H1 (cell line): ENCODE measurements at regions not wholly inside any gene's neighbourhood (a gene's known extent, or its start where the extent isn't known, plus 50 kb on each side); places are given as distances from the start of the nearest gene placed in this dataset.

Experiments used
- CTCF ChIA-PET: fragments of 300-600 bp; sonication (Branson Sonifier 250); formaldehyde crosslinking; loops from one replicate; lab custom pipeline; 2021; ENCODE audit not compliant: partially characterized antibody; lab: Charles Lee
- POLR2A ChIA-PET: fragments of 300-600 bp; sonication (Branson Sonifier 250); formaldehyde crosslinking; loops from one replicate; lab custom pipeline; 2021; ENCODE audit warnings: inconsistent platforms; ENCODE audit not compliant: partially characterized antibody; lab: Charles Lee
- DNase-seq, 2 experiments: peaks; one replicate each; pipeline versions ENCODE4 v3.0.0 to v3.0.0-alpha.2; 2010 to 2022; ENCODE audit warnings: low spot score in 2 of 2, low read depth in 1 of 2, mixed read lengths in 1 of 2
- FAIRE-seq: peaks from 2 replicates; lab custom pipeline; 2011; peaks lifted over from hg19 to GRCh38; lab: Jason Lieb, UNC
- H2AFZ ChIP-seq: 2 replicates; pipeline ENCODE4 v1.8.1; 2012; ENCODE audit warnings: low read length, inconsistent platforms
- H2AK5ac ChIP-seq: 2 replicates; pipeline ENCODE4 v1.6.1; 2013; ENCODE audit warnings: low read depth, low read length
- H2BK120ac ChIP-seq: replicated peaks from 2 replicates; pipeline ENCODE3; 2013; ENCODE audit warnings: low read depth, low read length, inconsistent platforms
- H2BK12ac ChIP-seq: 2 replicates; pipeline ENCODE4 v1.6.1; 2013; ENCODE audit warnings: low read depth, low read length
- H2BK15ac ChIP-seq: 2 replicates; pipeline ENCODE4 v1.6.1; 2013; ENCODE audit warnings: low read length
- H2BK20ac ChIP-seq: 2 replicates; pipeline ENCODE4 v1.6.1; 2013; ENCODE audit warnings: low read length
- H2BK5ac ChIP-seq: 2 replicates; pipeline ENCODE4 v1.6.1; 2013; ENCODE audit warnings: low read depth, low read length
- H3K14ac ChIP-seq: 2 replicates; pipeline ENCODE4 v1.6.1; 2013; ENCODE audit warnings: inconsistent platforms; ENCODE audit not compliant: insufficient read length
- H3K18ac ChIP-seq: 2 replicates; pipeline ENCODE4 v1.6.1; 2013; ENCODE audit warnings: low read length; ENCODE audit errors: extremely low read depth
- H3K23ac ChIP-seq: 2 replicates; pipeline ENCODE4 v1.6.1; 2013; ENCODE audit warnings: inconsistent platforms; ENCODE audit not compliant: insufficient read length
- H3K23me2 ChIP-seq: 2 replicates; pipeline ENCODE4 v1.6.1; 2013; ENCODE audit warnings: low read depth, low read length
- H3K27ac ChIP-seq: 2 replicates; pipeline ENCODE4 v1.6.1; 2011; ENCODE audit warnings: low read depth, low read length, inconsistent platforms
- H3K27me3 ChIP-seq, 4 experiments: replicated peaks in 1 of 4; 1 replicate in 1 of 4; 2 replicates in 3 of 4; pipeline versions ENCODE4 v1.6.1 to v1.8.1; 2011 to 2013; ENCODE audit warnings: low read length in 3 of 4, mild to moderate bottlenecking in 3 of 4, inconsistent platforms in 2 of 4, mixed read lengths in 2 of 4, moderate library complexity in 1 of 4; ENCODE audit not compliant: control insufficient read depth in 3 of 4, insufficient read depth in 3 of 4; ENCODE audit errors: extremely low read depth in 1 of 4
- H3K36me3 ChIP-seq, 4 experiments: 2 replicates each; pipeline versions ENCODE4 v1.6.1 to v1.8.1; 2011 to 2013; ENCODE audit warnings: mild to moderate bottlenecking in 4 of 4, low read length in 3 of 4, moderate library complexity in 2 of 4, control low read depth in 1 of 4, inconsistent platforms in 1 of 4; ENCODE audit not compliant: insufficient read depth in 4 of 4, control insufficient read depth in 2 of 4
- H3K4ac ChIP-seq: replicated peaks from 2 replicates; pipeline ENCODE3; 2013; ENCODE audit warnings: low read length, low read depth, mixed read lengths, inconsistent platforms; ENCODE audit not compliant: insufficient read length
- H3K4me1 ChIP-seq, 4 experiments: replicated peaks in 1 of 4; 1 replicate in 1 of 4; 2 replicates in 3 of 4; pipeline versions ENCODE4 v1.6.1 to v1.8.1; 2011 to 2013; ENCODE audit warnings: low read length in 3 of 4, inconsistent platforms in 2 of 4, mixed read lengths in 1 of 4; ENCODE audit not compliant: insufficient read depth in 4 of 4, control insufficient read depth in 3 of 4
- H3K4me2 ChIP-seq, 2 experiments: 2 replicates each; pipeline versions ENCODE4 v1.6.1 to v1.8.1; 2011 to 2013; ENCODE audit warnings: low read depth in 2 of 2, low read length in 2 of 2, control low read depth in 1 of 2, inconsistent platforms in 1 of 2, mild to moderate bottlenecking in 1 of 2; ENCODE audit not compliant: insufficient read depth in 1 of 2
- H3K4me3 ChIP-seq, 4 experiments: fragments of 200-600, 300-600 bp in 1 of 4; sonication (generic), shearing (Covaris generic), sonication (Bioruptor Twin) in 1 of 4; 2 replicates each; pipeline versions ENCODE4 v1.5.1 to v1.8.1; 2011 to 2016; ENCODE audit warnings: low read length in 4 of 4, low read depth in 3 of 4, control low read depth in 2 of 4, inconsistent platforms in 2 of 4, mild to moderate bottlenecking in 2 of 4, mixed read lengths in 1 of 4, moderate library complexity in 1 of 4; ENCODE audit not compliant: insufficient read depth in 2 of 4; ENCODE audit errors: extremely low read depth in 1 of 4
- H3K56ac ChIP-seq: replicated peaks from 2 replicates; pipeline ENCODE3; 2013; ENCODE audit warnings: low read depth, mild to moderate bottlenecking, mixed read lengths, low read length, inconsistent platforms; ENCODE audit not compliant: insufficient read length
- H3K79me1 ChIP-seq: 2 replicates; pipeline ENCODE4 v1.6.1; 2013; ENCODE audit warnings: low read depth, low read length, control low read depth
- H3K79me2 ChIP-seq, 2 experiments: 2 replicates each; pipeline versions ENCODE4 v1.6.1 to v1.8.1; 2012 to 2013; ENCODE audit warnings: low read length in 2 of 2, mild to moderate bottlenecking in 2 of 2, inconsistent platforms in 1 of 2; ENCODE audit not compliant: insufficient read depth in 2 of 2, control insufficient read depth in 1 of 2
- H3K9ac ChIP-seq, 4 experiments: replicated peaks in 1 of 4; 1 replicate in 1 of 4; 2 replicates in 3 of 4; pipeline versions ENCODE4 v1.6.1 to v1.8.1; 2011 to 2013; ENCODE audit warnings: low read depth in 3 of 4, low read length in 3 of 4, control low read depth in 2 of 4, mild to moderate bottlenecking in 2 of 4, moderate library complexity in 2 of 4, inconsistent platforms in 1 of 4; ENCODE audit errors: extremely low read depth in 1 of 4
- H3K9me3 ChIP-seq, 2 experiments: 2 replicates each; pipeline versions ENCODE4 v1.6.1 to v1.8.1; 2012 to 2013; ENCODE audit warnings: mild to moderate bottlenecking in 2 of 2, moderate library complexity in 2 of 2, control low read depth in 1 of 2, inconsistent platforms in 1 of 2, low read depth in 1 of 2, low read length in 1 of 2, mixed read lengths in 1 of 2; ENCODE audit not compliant: insufficient read depth in 2 of 2
- H4K20me1 ChIP-seq, 2 experiments: replicated peaks in 1 of 2; 2 replicates each; pipeline versions ENCODE3 to v1.8.1; 2011 to 2013; ENCODE audit warnings: inconsistent platforms in 2 of 2, low read length in 2 of 2, mild to moderate bottlenecking in 1 of 2; ENCODE audit not compliant: insufficient read depth in 2 of 2, control insufficient read depth in 1 of 2
- H4K5ac ChIP-seq: 2 replicates; pipeline ENCODE4 v1.6.1; 2013; ENCODE audit warnings: low read length, low read depth, mixed read lengths, inconsistent platforms; ENCODE audit not compliant: insufficient read length
- H4K8ac ChIP-seq: 2 replicates; pipeline ENCODE4 v1.8.0; 2013; ENCODE audit warnings: mild to moderate bottlenecking, moderate library complexity, low read length, inconsistent platforms; ENCODE audit not compliant: insufficient read depth; ENCODE audit errors: extremely low read depth
- H4K91ac ChIP-seq: replicated peaks from 2 replicates; pipeline ENCODE3; 2013; ENCODE audit warnings: low read length, mixed read lengths, inconsistent platforms; ENCODE audit not compliant: insufficient read length
- BCL11A ChIP-seq, 2 experiments: IDR thresholded peaks; one replicate each; pipeline ENCODE4 v1.6.1; 2011; ENCODE audit warnings: low read depth in 2 of 2, low read length in 2 of 2, mild to moderate bottlenecking in 2 of 2
- CBX5 ChIP-seq: fragments of 300-800, 300-1000 bp; sonication (generic); IDR thresholded peaks from 2 replicates; pipeline ENCODE4 v1.7.1; 2016; ENCODE audit warnings: antibody characterized with exemption, low read length, low read depth
- CEBPB ChIP-seq: IDR thresholded peaks from 2 replicates; pipeline ENCODE4 v1.6.1; 2012; ENCODE audit warnings: low read depth, low read length
- E2F6 ChIP-seq: IDR thresholded peaks from 2 replicates; pipeline ENCODE4 v1.6.1; 2012; ENCODE audit warnings: inconsistent platforms
- HDAC2 ChIP-seq, 2 experiments: fragments of 300-600 bp in 1 of 2; sonication (generic) in 1 of 2; IDR thresholded peaks; 2 replicates each; pipeline ENCODE4 v1.6.1; 2011 to 2012; ENCODE audit warnings: low read depth in 2 of 2, low read length in 2 of 2, mild to moderate bottlenecking in 2 of 2, moderate library complexity in 2 of 2, borderline replicate concordance in 1 of 2, inconsistent platforms in 1 of 2
- NRF1 ChIP-seq: IDR thresholded peaks from 2 replicates; pipeline ENCODE4 v1.6.1; 2011; ENCODE audit warnings: mild to moderate bottlenecking, low read depth, low read length, improper control_type of control experiment
- RNF2 ChIP-seq: fragments of 200-900, 300-1000 bp; sonication (generic); IDR thresholded peaks from 2 replicates; pipeline ENCODE4 v1.7.1; 2016; ENCODE audit warnings: borderline replicate concordance, low read depth, mild to moderate bottlenecking, antibody characterized with exemption, low read length; ENCODE audit not compliant: poor library complexity, severe bottlenecking; ENCODE audit errors: missing control alignments
- SP4 ChIP-seq: IDR thresholded peaks from 2 replicates; pipeline ENCODE4 v1.6.1; 2012; ENCODE audit warnings: low read length, inconsistent platforms
- SUZ12 ChIP-seq: fragments of 200-600 bp; sonication (generic); IDR thresholded peaks from 2 replicates; pipeline ENCODE4 v1.6.1; 2012; ENCODE audit warnings: mild to moderate bottlenecking, inconsistent platforms, low read length, moderate library complexity, mixed read lengths
- USF2 ChIP-seq: IDR thresholded peaks from 2 replicates; pipeline ENCODE4 v1.6.1; 2011; ENCODE audit warnings: low read length, improper control_type of control experiment
- WGBS, 2 experiments: shearing (Covaris generic) in 1 of 2; methylation state at CpG; one replicate each; pipeline versions ENCODE4 v1.1.6 to v1.1.7; 2013 to 2015; ENCODE audit warnings: low lambda C conversion rate in 2 of 2, mixed read lengths in 2 of 2, inconsistent platforms in 1 of 2, low coverage in 1 of 2, missing lambda C conversion rate in 1 of 2; ENCODE audit not compliant: insufficient replicate concordance in 2 of 2, insufficient coverage in 1 of 2, insufficient read length in 1 of 2; ENCODE audit errors: extremely low coverage in 1 of 2, missing lambda C conversion rate in 1 of 2; 5-methylcytosine and 5-hydroxymethylcytosine counted together

GRCh38 chr6:22124756-22125155 is 172.1 kb downstream of the PRL start:
- H3K18ac ChIP-seq: no peak overlapping the region
- H3K79me1 ChIP-seq: no peaks in the 10 kb centered on the region
- peaks cover 0 to 15% (median 0%) of the 10 kb centered on the region in 4 experiments; a peak in 2 of 8 replicates for H3K36me3 ChIP-seq
- 89% methylated on average over 2 of the region's 2 CpGs; no CpG with 5 or more reads in 1 of the 2 experiments for WGBS, 2 experiments
- H2AK5ac ChIP-seq: no peak overlapping the region
- H3K9me3 ChIP-seq: peaks cover 8 to 11% of the 10 kb centered on the region in 2 experiments; a peak in 3 of 4 replicates
- FAIRE-seq (no peak), DNase-seq (no peak)
- no peak overlapping the region for H3K4ac ChIP-seq
- no peak overlapping the region for H2BK12ac ChIP-seq
- no peak overlapping the region for H4K91ac ChIP-seq
- peaks cover 0 to 8% of the 10 kb centered on the region in 2 experiments; a peak in 2 of 4 replicates for H3K79me2 ChIP-seq
- no peak overlapping the region for H3K27ac ChIP-seq
- H2BK5ac ChIP-seq: no peak overlapping the region
- no peak overlapping the region for H2BK20ac ChIP-seq
- H3K23ac ChIP-seq: no peak overlapping the region
- POLR2A ChIA-PET: no interaction called here
- no peaks in the 10 kb centered on the region for H3K23me2 ChIP-seq
- no peak overlapping the region for H3K4me3 ChIP-seq
- H3K27me3 ChIP-seq: no peaks in the 10 kb centered on the region
- no peak overlapping the region for H2BK120ac ChIP-seq
- no peaks in the 10 kb centered on the region for H4K20me1 ChIP-seq
- no peak overlapping the region for H3K14ac ChIP-seq
- H3K9ac ChIP-seq: no peak overlapping the region
- H4K5ac ChIP-seq: no peak overlapping the region
- TF ChIP-seq SP4 (no peak), CEBPB (no peak), SUZ12 (no peak), CBX5 (no peak), NRF1 (no peak), BCL11A (IDR thresholded peaks at IDR 0.05; ENCODE audit: low read depth in 2 of 2, low read length in 2 of 2) (no peak), HDAC2 (IDR thresholded peaks at IDR 0.05; ENCODE audit: borderline replicate concordance in 1 of 2, low read depth in 2 of 2, low read length in 2 of 2) (no peak), E2F6 (no peak), RNF2 (no peak), USF2 (no peak)
- TF ChIP-seq, all 59 proteins: peak for 0
- H4K8ac ChIP-seq: no peak overlapping the region
- no peaks in the 10 kb centered on the region for H3K4me1 ChIP-seq
- H2AFZ ChIP-seq: no peak overlapping the region
- no peak overlapping the region for H3K56ac ChIP-seq
- H3K4me2 ChIP-seq: no peak overlapping the region
- no peak overlapping the region for H2BK15ac ChIP-seq
- CTCF ChIA-PET: no interaction called here
